HCT116 (cell line): ENCODE measurements at regions not wholly inside any gene's neighbourhood (a gene's known extent, or its start where the extent isn't known, plus 50 kb on each side); places are given as distances from the start of the nearest gene placed in this dataset.

Source experiments
- ATF3 ChIP-seq: IDR thresholded peaks from 2 replicates; pipeline ENCODE4 v1.6.1; 2012
- POLR2AphosphoS5 ChIP-seq: IDR thresholded peaks from 2 replicates; pipeline ENCODE4 v1.6.1; 2011; ENCODE audit warnings: mild to moderate bottlenecking, low read depth, low read length, moderate library complexity
- RAD21 ChIP-seq: IDR thresholded peaks from 2 replicates; pipeline ENCODE4 v1.6.1; 2012; ENCODE audit warnings: low read depth, mild to moderate bottlenecking
- YY1 ChIP-seq: IDR thresholded peaks from 2 replicates; pipeline ENCODE4 v1.6.1; 2011; ENCODE audit warnings: low read length, low read depth, moderate library complexity, mild to moderate bottlenecking; ENCODE audit not compliant: insufficient replicate concordance; ENCODE audit errors: extremely low read depth
- TF ChIP-seq, protein P1 (sequence below): IDR thresholded peaks from 2 replicates; pipeline ENCODE4 v1.6.1; 2012; ENCODE audit warnings: low read depth

DNA sequence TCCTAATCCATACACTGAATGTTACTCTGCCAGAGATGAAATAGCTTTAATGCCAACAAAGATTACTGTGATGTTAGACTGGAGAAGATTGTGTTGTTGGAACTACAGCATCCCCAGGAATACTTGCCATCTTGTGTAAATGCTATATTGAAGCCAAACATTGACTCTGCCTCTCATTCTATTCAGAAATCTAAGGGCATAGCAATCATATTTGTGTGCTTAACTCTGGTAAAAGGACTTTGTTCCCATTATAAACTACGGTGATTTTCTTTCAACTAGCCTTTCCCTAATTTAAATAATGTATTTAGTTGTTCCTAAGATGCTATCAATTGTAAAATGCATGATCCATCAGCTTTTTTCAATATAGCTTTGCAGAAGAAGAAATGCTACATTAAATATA is 498.4 kb upstream of the LRRN3 start:
- TF ChIP-seq POLR2AphosphoS5 (no peak), ATF3 (no peak), YY1 (no peak), RAD21 (no peak)
- TF ChIP-seq, protein P1, sequence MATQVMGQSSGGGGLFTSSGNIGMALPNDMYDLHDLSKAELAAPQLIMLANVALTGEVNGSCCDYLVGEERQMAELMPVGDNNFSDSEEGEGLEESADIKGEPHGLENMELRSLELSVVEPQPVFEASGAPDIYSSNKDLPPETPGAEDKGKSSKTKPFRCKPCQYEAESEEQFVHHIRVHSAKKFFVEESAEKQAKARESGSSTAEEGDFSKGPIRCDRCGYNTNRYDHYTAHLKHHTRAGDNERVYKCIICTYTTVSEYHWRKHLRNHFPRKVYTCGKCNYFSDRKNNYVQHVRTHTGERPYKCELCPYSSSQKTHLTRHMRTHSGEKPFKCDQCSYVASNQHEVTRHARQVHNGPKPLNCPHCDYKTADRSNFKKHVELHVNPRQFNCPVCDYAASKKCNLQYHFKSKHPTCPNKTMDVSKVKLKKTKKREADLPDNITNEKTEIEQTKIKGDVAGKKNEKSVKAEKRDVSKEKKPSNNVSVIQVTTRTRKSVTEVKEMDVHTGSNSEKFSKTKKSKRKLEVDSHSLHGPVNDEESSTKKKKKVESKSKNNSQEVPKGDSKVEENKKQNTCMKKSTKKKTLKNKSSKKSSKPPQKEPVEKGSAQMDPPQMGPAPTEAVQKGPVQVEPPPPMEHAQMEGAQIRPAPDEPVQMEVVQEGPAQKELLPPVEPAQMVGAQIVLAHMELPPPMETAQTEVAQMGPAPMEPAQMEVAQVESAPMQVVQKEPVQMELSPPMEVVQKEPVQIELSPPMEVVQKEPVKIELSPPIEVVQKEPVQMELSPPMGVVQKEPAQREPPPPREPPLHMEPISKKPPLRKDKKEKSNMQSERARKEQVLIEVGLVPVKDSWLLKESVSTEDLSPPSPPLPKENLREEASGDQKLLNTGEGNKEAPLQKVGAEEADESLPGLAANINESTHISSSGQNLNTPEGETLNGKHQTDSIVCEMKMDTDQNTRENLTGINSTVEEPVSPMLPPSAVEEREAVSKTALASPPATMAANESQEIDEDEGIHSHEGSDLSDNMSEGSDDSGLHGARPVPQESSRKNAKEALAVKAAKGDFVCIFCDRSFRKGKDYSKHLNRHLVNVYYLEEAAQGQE, result no peak
